Astrocyte (in vitro differentiated cells and primary cell): ENCODE measurements at regions not wholly inside any gene's neighbourhood (a gene's known extent, or its start where the extent isn't known, plus 50 kb on each side); places are given as distances from the start of the nearest gene placed in this dataset.

Experiments used
- DNase-seq: peaks from one replicate; pipeline ENCODE4 v3.0.0-alpha.2; 2010; ENCODE audit warnings: low read depth
- FAIRE-seq: peaks from 2 replicates; lab custom pipeline; 2011; peaks lifted over from hg19 to GRCh38; lab: Jason Lieb, UNC
- H2AFZ ChIP-seq: 2 replicates; pipeline ENCODE4 v1.6.0; 2012; ENCODE audit warnings: low read depth, low read length, inconsistent platforms
- H3K27ac ChIP-seq: 2 replicates; pipeline ENCODE4 v1.5.1; 2011; ENCODE audit warnings: low read depth, low read length, inconsistent platforms
- H3K27me3 ChIP-seq: 2 replicates; pipeline ENCODE4 v1.6.0; 2011; ENCODE audit warnings: low read length, inconsistent platforms; ENCODE audit not compliant: insufficient read depth
- H3K36me3 ChIP-seq: 2 replicates; pipeline ENCODE4 v1.5.1; 2011; ENCODE audit warnings: low read length, inconsistent platforms; ENCODE audit not compliant: insufficient read depth
- H3K4me1 ChIP-seq: 2 replicates; pipeline ENCODE4 v1.5.1; 2011; ENCODE audit warnings: low read length, inconsistent platforms; ENCODE audit not compliant: insufficient read depth
- H3K4me2 ChIP-seq: 2 replicates; pipeline ENCODE4 v1.6.0; 2012; ENCODE audit warnings: low read length, inconsistent platforms
- H3K4me3 ChIP-seq: 2 replicates; pipeline ENCODE4 v1.5.1; 2011; ENCODE audit warnings: low read depth, mild to moderate bottlenecking, low read length, inconsistent platforms; ENCODE audit not compliant: insufficient read depth
- H3K79me2 ChIP-seq: 2 replicates; pipeline ENCODE4 v1.6.0; 2012; ENCODE audit warnings: mild to moderate bottlenecking, low read length, inconsistent platforms; ENCODE audit not compliant: insufficient read depth
- H3K9ac ChIP-seq: 2 replicates; pipeline ENCODE4 v1.6.0; 2012; ENCODE audit warnings: mild to moderate bottlenecking, low read length, inconsistent platforms
- H3K9me3 ChIP-seq: 2 replicates; pipeline ENCODE4 v1.5.1; 2012; ENCODE audit warnings: low read depth, mild to moderate bottlenecking, low read length, inconsistent platforms; ENCODE audit not compliant: insufficient read depth
- H4K20me1 ChIP-seq: 2 replicates; pipeline ENCODE4 v1.6.0; 2012; ENCODE audit warnings: low read length, inconsistent platforms; ENCODE audit not compliant: insufficient read depth
- H3K27ac Mint-ChIP-seq: one replicate; pipeline ENCODE4 v1.8.0; 2021; ENCODE audit warnings: mild to moderate bottlenecking, mixed read lengths; ENCODE audit not compliant: unreplicated experiment
- H3K27me3 Mint-ChIP-seq: one replicate; pipeline ENCODE4 v1.8.0; 2021; ENCODE audit warnings: low read depth, mixed read lengths; ENCODE audit not compliant: unreplicated experiment
- H3K36me3 Mint-ChIP-seq: one replicate; pipeline ENCODE4 v1.8.0; 2021; ENCODE audit warnings: low read depth, mixed read lengths; ENCODE audit not compliant: unreplicated experiment
- H3K4me1 Mint-ChIP-seq: one replicate; pipeline ENCODE4 v1.8.0; 2021; ENCODE audit warnings: low read depth, mixed read lengths; ENCODE audit not compliant: unreplicated experiment
- H3K4me3 Mint-ChIP-seq: one replicate; pipeline ENCODE4 v1.8.0; 2021; ENCODE audit warnings: mild to moderate bottlenecking, moderate library complexity, mixed read lengths; ENCODE audit not compliant: unreplicated experiment
- H3K9me3 Mint-ChIP-seq: one replicate; pipeline ENCODE4 v1.8.0; 2021; ENCODE audit warnings: mild to moderate bottlenecking, mixed read lengths; ENCODE audit not compliant: unreplicated experiment
- EZH2 ChIP-seq: IDR thresholded peaks from 2 replicates; pipeline ENCODE4 v1.6.1; 2012; ENCODE audit warnings: mild to moderate bottlenecking, low read length, inconsistent platforms; ENCODE audit not compliant: insufficient read depth
- TF ChIP-seq, protein P1 (sequence below): IDR thresholded peaks from 2 replicates; pipeline ENCODE4 v1.5.1; 2011; ENCODE audit warnings: low read depth, mild to moderate bottlenecking, inconsistent platforms, low read length, moderate library complexity; ENCODE audit not compliant: insufficient read depth

DNA sequence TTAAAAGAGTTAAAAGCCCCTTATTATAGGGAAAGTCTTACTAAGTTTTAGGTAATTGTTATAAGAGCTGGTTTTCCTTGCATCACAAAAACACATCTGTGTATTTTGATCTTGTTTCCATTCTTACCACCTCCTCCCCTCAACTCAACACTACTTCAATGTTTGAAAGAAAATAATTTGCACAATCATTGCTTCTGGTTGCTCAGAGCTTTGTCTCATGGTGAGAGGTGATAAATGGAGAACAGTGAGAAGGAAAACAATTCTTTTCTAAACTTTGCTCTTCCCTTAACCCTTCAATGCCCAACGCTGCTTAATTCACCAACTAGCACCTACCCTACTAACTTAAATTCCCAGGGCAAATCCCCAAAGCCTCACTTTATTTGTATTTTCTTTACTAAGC is 268.1 kb upstream of the LINC00305 start:
- Mint-ChIP-seq H3K4me3 (no peak overlapping the region), H3K27me3 (no peaks in the 10 kb centered on the region), H3K36me3 (no peaks in the 10 kb centered on the region), H3K27ac (no peak overlapping the region), H3K4me1 (no peaks in the 10 kb centered on the region), H3K9me3 (peaks cover 2% of the 10 kb centered on the region)
- Histone ChIP-seq H3K4me2 (no peak overlapping the region), H3K4me1 (no peaks in the 10 kb centered on the region), H3K36me3 (no peaks in the 10 kb centered on the region), H3K27me3 (no peaks in the 10 kb centered on the region), H4K20me1 (no peaks in the 10 kb centered on the region), H3K9ac (no peak overlapping the region), H3K79me2 (no peaks in the 10 kb centered on the region), H2AFZ (no peak overlapping the region), H3K27ac (no peak overlapping the region), H3K4me3 (no peak overlapping the region), H3K9me3 (no peaks in the 10 kb centered on the region)
- DNase-seq, result no peak
- TF ChIP-seq, protein P1, sequence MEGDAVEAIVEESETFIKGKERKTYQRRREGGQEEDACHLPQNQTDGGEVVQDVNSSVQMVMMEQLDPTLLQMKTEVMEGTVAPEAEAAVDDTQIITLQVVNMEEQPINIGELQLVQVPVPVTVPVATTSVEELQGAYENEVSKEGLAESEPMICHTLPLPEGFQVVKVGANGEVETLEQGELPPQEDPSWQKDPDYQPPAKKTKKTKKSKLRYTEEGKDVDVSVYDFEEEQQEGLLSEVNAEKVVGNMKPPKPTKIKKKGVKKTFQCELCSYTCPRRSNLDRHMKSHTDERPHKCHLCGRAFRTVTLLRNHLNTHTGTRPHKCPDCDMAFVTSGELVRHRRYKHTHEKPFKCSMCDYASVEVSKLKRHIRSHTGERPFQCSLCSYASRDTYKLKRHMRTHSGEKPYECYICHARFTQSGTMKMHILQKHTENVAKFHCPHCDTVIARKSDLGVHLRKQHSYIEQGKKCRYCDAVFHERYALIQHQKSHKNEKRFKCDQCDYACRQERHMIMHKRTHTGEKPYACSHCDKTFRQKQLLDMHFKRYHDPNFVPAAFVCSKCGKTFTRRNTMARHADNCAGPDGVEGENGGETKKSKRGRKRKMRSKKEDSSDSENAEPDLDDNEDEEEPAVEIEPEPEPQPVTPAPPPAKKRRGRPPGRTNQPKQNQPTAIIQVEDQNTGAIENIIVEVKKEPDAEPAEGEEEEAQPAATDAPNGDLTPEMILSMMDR, result no peak
- no peak for TF ChIP-seq EZH2
- no peak for FAIRE-seq

DNA sequence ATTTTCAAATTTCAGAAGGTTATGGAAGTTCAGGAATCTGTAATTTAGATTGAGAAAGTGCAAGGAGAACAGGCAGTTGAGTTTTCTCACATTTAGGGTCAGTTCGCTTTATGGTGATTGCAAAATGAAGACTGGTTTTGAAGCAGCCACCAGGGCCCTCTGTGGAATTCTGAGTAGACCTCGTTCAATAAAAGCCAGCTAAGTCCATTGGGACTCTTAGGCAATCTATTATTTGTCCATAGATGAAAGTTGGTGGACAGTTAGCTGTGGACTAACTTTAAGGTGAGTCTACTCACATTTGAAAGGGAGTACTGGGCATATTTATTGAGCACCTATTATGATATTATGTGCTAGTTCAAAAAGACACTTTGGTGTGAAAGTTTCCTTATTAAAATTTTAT is 266.3 kb upstream of the LINC00305 start:
- Mint-ChIP-seq H3K27me3 (no peaks in the 10 kb centered on the region), H3K36me3 (no peaks in the 10 kb centered on the region), H3K4me3 (no peak overlapping the region), H3K27ac (no peak overlapping the region), H3K4me1 (no peaks in the 10 kb centered on the region), H3K9me3 (peaks cover 2% of the 10 kb centered on the region)
- Histone ChIP-seq H3K9me3 (no peaks in the 10 kb centered on the region), H3K4me3 (no peak overlapping the region), H2AFZ (no peak overlapping the region), H3K27ac (no peak overlapping the region), H3K4me2 (no peak overlapping the region), H3K4me1 (no peaks in the 10 kb centered on the region), H4K20me1 (no peaks in the 10 kb centered on the region), H3K9ac (no peak overlapping the region), H3K27me3 (no peaks in the 10 kb centered on the region), H3K79me2 (no peaks in the 10 kb centered on the region), H3K36me3 (no peaks in the 10 kb centered on the region)
- DNase-seq (no peak), FAIRE-seq (no peak)
- TF ChIP-seq EZH2, result no peak
- TF ChIP-seq, protein P1, result no peak

DNA sequence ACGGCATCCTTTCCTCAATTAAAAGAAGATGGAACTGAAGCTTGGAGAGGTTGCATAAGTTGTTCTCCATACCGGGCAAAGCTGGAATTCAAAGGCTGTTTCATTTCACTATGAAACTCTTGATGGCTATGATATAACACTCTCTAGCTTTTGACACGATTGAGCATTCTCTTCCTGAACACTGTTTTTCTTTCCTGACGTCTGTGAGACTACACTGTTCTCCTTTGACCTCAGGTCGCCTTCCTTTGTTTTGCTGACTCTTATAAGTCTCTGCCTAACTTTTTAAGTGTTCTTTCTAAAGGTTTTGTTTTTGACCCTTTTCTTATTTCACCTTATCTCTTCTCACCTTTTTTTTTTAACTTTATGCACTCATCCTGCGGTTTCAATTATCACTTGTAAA is 261.8 kb upstream of the LINC00305 start:
- no peaks in the 10 kb centered on the region for H3K4me1 ChIP-seq
- Mint-ChIP-seq H3K27me3 (no peaks in the 10 kb centered on the region), H3K9me3 (peaks cover 2% of the 10 kb centered on the region), H3K4me3 (no peak overlapping the region), H3K4me1 (no peaks in the 10 kb centered on the region), H3K27ac (no peak overlapping the region), H3K36me3 (no peaks in the 10 kb centered on the region)
- no peaks in the 10 kb centered on the region for H3K79me2 ChIP-seq
- H3K4me3 ChIP-seq, result no peak overlapping the region
- DNase-seq (no peak), FAIRE-seq (no peak)
- H4K20me1 ChIP-seq, result no peaks in the 10 kb centered on the region
- no peaks in the 10 kb centered on the region for H3K36me3 ChIP-seq
- TF ChIP-seq EZH2, result no peak
- TF ChIP-seq, protein P1, result no peak
- H3K27ac ChIP-seq, result no peak overlapping the region
- no peak overlapping the region for H3K4me2 ChIP-seq
- H3K9me3 ChIP-seq, result no peaks in the 10 kb centered on the region
- H2AFZ ChIP-seq, result no peak overlapping the region
- H3K27me3 ChIP-seq, result no peaks in the 10 kb centered on the region
- no peak overlapping the region for H3K9ac ChIP-seq
